Prostate gland (tissue), 2 donors: ENCODE measurements at regions not wholly inside any gene's neighbourhood (a gene's known extent, or its start where the extent isn't known, plus 50 kb on each side); places are given as distances from the start of the nearest gene placed in this dataset.

Experiments used
- CTCF ChIP-seq, 4 experiments: fragments of 200-600 bp in 2 of 4; fragments of 450-650 bp in 2 of 4; sonication (generic) in 2 of 4; IDR thresholded peaks; 1 replicate in 3 of 4; 2 replicates in 1 of 4; pipeline ENCODE4 v1.5.1; 2016 to 2019; ENCODE audit warnings: antibody characterized with exemption in 4 of 4, mild to moderate bottlenecking in 2 of 4, moderate library complexity in 2 of 4
- POLR2A ChIP-seq: fragments of 450-650 bp; IDR thresholded peaks from one replicate; pipeline ENCODE4 v1.6.1; 2016; ENCODE audit warnings: antibody characterized with exemption, mild to moderate bottlenecking
- POLR2AphosphoS5 ChIP-seq: sonication (generic); formaldehyde crosslinking; IDR thresholded peaks from one replicate; pipeline ENCODE4 v1.6.1; 2017; ENCODE audit warnings: antibody characterized with exemption

GRCh38 chr6:40852779-40853373 lies 186.1 kb downstream of the UNC5CL start:
- TF ChIP-seq CTCF (IDR thresholded peaks at IDR 0.05) (no peak), POLR2A (no peak), POLR2AphosphoS5 (no peak)
